ENCODE measurements at regions not wholly inside any gene's neighbourhood (a gene's known extent, or its start where the extent isn't known, plus 50 kb on each side); places are given as distances from the start of the nearest gene placed in this dataset.

DNA sequence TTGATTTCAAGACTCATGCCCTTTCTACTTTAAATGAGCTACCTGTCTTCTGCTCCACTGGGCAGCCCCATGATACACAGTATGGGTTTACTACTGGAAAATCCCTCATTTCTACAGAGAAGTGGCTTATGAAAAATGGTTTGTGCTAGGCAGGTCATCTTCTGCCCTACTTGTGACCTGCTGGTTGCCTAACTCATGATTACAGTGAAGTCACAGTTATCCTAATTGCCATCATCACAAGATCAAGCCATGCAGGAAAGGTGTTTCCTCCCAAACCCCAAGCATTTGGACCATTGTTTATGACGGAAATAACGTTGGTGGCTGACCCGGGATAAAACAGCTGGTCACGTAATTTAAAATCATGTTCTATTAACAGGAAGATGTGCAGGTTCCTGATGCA, 330.6 kb downstream of the ACTL7B start:
- Histone ChIP-seq H3K4me3 (replicated peaks in 1 of 3; ENCODE audit: insufficient read depth in 1 of 3, low read depth in 2 of 3, low read length in 3 of 3) (no peak overlapping the region), H3K27me3 (ENCODE audit: control insufficient read depth in 1 of 2, insufficient read depth in 2 of 2, low read length in 2 of 2) (no peaks in the 10 kb centered on the region; a peak in 1 of 5 replicates), H3K4me1 (ENCODE audit: insufficient read depth, low read length) (no peaks in the 10 kb centered on the region), H3K27ac (ENCODE audit: extremely low read length, insufficient read depth, low read length) (no peak overlapping the region), H3K4me2 (ENCODE audit: low read depth, low read length) (no peak overlapping the region), H3K79me2 (ENCODE audit: insufficient read depth, low read length) (no peaks in the 10 kb centered on the region), H4K20me1 (ENCODE audit: insufficient read depth, low read length) (no peaks in the 10 kb centered on the region), H3K36me3 (replicated peaks in 1 of 2; ENCODE audit: control insufficient read depth in 1 of 2, insufficient read depth in 2 of 2, low read length in 2 of 2) (no peaks in the 10 kb centered on the region), H2AFZ (ENCODE audit: low read length) (no peak overlapping the region), H3K9ac (ENCODE audit: insufficient read depth, low read depth, low read length) (no peak overlapping the region), H3K9me3 (ENCODE audit: low read length) (no peaks in the 10 kb centered on the region)
- ATAC-seq = no peak
- FAIRE-seq = no peak
- in situ Hi-C loops (cut with HindIII; ENCODE audit: extremely low pct_ligation_motif_present, low pct_unique_long_range_greater_than_20kb) = no loop called here
- no TSS peak for BruUV-seq (replicated peaks)
- CTCF ChIA-PET (ENCODE audit: low intra/inter-chr PET ratio, low total read pairs) = no interaction called here
- no peak for DNase-seq (ENCODE audit: low spot score)
- POLR2A ChIA-PET = no interaction called here
- TF ChIP-seq, protein P1, sequence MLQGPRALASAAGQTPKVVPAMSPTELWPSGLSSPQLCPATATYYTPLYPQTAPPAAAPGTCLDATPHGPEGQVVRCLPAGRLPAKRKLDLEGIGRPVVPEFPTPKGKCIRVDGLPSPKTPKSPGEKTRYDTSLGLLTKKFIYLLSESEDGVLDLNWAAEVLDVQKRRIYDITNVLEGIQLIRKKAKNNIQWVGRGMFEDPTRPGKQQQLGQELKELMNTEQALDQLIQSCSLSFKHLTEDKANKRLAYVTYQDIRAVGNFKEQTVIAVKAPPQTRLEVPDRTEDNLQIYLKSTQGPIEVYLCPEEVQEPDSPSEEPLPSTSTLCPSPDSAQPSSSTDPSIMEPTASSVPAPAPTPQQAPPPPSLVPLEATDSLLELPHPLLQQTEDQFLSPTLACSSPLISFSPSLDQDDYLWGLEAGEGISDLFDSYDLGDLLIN (CRISPR knock-in tag; IDR thresholded peaks at IDR 0.05; ENCODE audit: borderline replicate concordance) = no peak
- TF ChIP-seq KDM6A (CRISPR knock-in tag; IDR thresholded peaks at IDR 0.05; ENCODE audit: low read depth) (no peak), ZNF792 (CRISPR knock-in tag; IDR thresholded peaks at IDR 0.05) (no peak), NFKBIZ (CRISPR knock-in tag; IDR thresholded peaks at IDR 0.05) (no peak), TCF7L2 (IDR thresholded peaks at IDR 0.05; ENCODE audit: low read depth, low read length) (no peak), ZNF709 (CRISPR knock-in tag; IDR thresholded peaks at IDR 0.05) (no peak), KLF15 (CRISPR knock-in tag; IDR thresholded peaks at IDR 0.05; ENCODE audit: borderline replicate concordance) (no peak), ZNF33A (CRISPR knock-in tag; IDR thresholded peaks at IDR 0.05; ENCODE audit: borderline replicate concordance) (no peak), JUNB (CRISPR knock-in tag; IDR thresholded peaks at IDR 0.05; ENCODE audit: borderline replicate concordance) (no peak), ZNF337 (CRISPR knock-in tag; IDR thresholded peaks at IDR 0.05; ENCODE audit: borderline replicate concordance, low read depth) (no peak), SCMH1 (CRISPR knock-in tag; IDR thresholded peaks at IDR 0.05; ENCODE audit: borderline replicate concordance) (no peak)
- TF ChIP-seq, protein P2, sequence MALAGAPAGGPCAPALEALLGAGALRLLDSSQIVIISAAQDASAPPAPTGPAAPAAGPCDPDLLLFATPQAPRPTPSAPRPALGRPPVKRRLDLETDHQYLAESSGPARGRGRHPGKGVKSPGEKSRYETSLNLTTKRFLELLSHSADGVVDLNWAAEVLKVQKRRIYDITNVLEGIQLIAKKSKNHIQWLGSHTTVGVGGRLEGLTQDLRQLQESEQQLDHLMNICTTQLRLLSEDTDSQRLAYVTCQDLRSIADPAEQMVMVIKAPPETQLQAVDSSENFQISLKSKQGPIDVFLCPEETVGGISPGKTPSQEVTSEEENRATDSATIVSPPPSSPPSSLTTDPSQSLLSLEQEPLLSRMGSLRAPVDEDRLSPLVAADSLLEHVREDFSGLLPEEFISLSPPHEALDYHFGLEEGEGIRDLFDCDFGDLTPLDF (CRISPR knock-in tag; IDR thresholded peaks at IDR 0.05) = no peak
- TF ChIP-seq, protein P3, sequence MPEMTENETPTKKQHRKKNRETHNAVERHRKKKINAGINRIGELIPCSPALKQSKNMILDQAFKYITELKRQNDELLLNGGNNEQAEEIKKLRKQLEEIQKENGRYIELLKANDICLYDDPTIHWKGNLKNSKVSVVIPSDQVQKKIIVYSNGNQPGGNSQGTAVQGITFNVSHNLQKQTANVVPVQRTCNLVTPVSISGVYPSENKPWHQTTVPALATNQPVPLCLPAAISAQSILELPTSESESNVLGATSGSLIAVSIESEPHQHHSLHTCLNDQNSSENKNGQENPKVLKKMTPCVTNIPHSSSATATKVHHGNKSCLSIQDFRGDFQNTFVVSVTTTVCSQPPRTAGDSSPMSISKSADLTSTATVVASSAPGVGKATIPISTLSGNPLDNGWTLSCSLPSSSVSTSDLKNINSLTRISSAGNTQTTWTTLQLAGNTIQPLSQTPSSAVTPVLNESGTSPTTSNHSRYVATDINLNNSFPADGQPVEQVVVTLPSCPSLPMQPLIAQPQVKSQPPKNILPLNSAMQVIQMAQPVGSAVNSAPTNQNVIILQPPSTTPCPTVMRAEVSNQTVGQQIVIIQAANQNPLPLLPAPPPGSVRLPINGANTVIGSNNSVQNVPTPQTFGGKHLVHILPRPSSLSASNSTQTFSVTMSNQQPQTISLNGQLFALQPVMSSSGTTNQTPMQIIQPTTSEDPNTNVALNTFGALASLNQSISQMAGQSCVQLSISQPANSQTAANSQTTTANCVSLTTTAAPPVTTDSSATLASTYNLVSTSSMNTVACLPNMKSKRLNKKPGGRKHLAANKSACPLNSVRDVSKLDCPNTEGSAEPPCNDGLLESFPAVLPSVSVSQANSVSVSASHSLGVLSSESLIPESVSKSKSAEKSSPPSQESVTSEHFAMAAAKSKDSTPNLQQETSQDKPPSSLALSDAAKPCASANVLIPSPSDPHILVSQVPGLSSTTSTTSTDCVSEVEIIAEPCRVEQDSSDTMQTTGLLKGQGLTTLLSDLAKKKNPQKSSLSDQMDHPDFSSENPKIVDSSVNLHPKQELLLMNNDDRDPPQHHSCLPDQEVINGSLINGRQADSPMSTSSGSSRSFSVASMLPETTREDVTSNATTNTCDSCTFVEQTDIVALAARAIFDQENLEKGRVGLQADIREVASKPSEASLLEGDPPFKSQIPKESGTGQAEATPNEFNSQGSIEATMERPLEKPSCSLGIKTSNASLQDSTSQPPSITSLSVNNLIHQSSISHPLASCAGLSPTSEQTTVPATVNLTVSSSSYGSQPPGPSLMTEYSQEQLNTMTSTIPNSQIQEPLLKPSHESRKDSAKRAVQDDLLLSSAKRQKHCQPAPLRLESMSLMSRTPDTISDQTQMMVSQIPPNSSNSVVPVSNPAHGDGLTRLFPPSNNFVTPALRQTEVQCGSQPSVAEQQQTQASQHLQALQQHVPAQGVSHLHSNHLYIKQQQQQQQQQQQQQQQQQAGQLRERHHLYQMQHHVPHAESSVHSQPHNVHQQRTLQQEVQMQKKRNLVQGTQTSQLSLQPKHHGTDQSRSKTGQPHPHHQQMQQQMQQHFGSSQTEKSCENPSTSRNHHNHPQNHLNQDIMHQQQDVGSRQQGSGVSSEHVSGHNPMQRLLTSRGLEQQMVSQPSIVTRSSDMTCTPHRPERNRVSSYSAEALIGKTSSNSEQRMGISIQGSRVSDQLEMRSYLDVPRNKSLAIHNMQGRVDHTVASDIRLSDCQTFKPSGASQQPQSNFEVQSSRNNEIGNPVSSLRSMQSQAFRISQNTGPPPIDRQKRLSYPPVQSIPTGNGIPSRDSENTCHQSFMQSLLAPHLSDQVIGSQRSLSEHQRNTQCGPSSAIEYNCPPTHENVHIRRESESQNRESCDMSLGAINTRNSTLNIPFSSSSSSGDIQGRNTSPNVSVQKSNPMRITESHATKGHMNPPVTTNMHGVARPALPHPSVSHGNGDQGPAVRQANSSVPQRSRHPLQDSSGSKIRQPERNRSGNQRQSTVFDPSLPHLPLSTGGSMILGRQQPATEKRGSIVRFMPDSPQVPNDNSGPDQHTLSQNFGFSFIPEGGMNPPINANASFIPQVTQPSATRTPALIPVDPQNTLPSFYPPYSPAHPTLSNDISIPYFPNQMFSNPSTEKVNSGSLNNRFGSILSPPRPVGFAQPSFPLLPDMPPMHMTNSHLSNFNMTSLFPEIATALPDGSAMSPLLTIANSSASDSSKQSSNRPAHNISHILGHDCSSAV (CRISPR knock-in tag; IDR thresholded peaks at IDR 0.05; ENCODE audit: borderline replicate concordance) = no peak
- WGBS (ENCODE audit: low lambda C conversion rate) = 1% methylated on average over 4 of the region's 4 CpGs
- intact Hi-C loops (cut with micrococcal nuclease; ENCODE audit: unreplicated experiment) = no loop called here

Data from HepG2 (cell line).